ENCODE measurements at regions not wholly inside any gene's neighbourhood (a gene's known extent, or its start where the extent isn't known, plus 50 kb on each side); places are given as distances from the start of the nearest gene placed in this dataset.

GRCh38 chr4:45663003-45663402, 460.9 kb downstream of the GABRG1 start:
- H3K27me3 Mint-ChIP-seq (ENCODE audit: low read depth, unreplicated experiment) = no peaks in the 10 kb centered on the region
- no peak overlapping the region for H3K4me3 ChIP-seq (ENCODE audit: insufficient read depth, low read depth, low read length)
- no peak overlapping the region for H3K27ac ChIP-seq (ENCODE audit: low read depth, low read length)
- H3K36me3 Mint-ChIP-seq (ENCODE audit: low read depth, unreplicated experiment) = no peaks in the 10 kb centered on the region
- no peak overlapping the region for H3K4me2 ChIP-seq (ENCODE audit: low read length)
- no peaks in the 10 kb centered on the region for H3K4me1 Mint-ChIP-seq (ENCODE audit: low read depth, unreplicated experiment)
- FAIRE-seq (no peak), DNase-seq (ENCODE audit: low read depth) (peak; percentile 74)
- no peaks in the 10 kb centered on the region for H3K27me3 ChIP-seq (ENCODE audit: insufficient read depth, low read length)
- TF ChIP-seq CTCF (IDR thresholded peaks at IDR 0.05; ENCODE audit: insufficient read depth, low read depth, low read length) = no peak
- no peak for TF ChIP-seq EZH2 (IDR thresholded peaks at IDR 0.05; ENCODE audit: insufficient read depth, low read length)
- H3K4me3 Mint-ChIP-seq (ENCODE audit: unreplicated experiment) = no peak overlapping the region
- H3K27ac Mint-ChIP-seq (ENCODE audit: unreplicated experiment) = no peak overlapping the region
- H4K20me1 ChIP-seq (ENCODE audit: insufficient read depth, low read length) = no peaks in the 10 kb centered on the region
- H3K36me3 ChIP-seq (ENCODE audit: insufficient read depth, low read length) = no peaks in the 10 kb centered on the region
- H3K9ac ChIP-seq (ENCODE audit: low read length) = no peak overlapping the region
- no peaks in the 10 kb centered on the region for H3K4me1 ChIP-seq (ENCODE audit: insufficient read depth, low read length)
- no peak overlapping the region for H2AFZ ChIP-seq (ENCODE audit: low read depth, low read length)
- no peaks in the 10 kb centered on the region for H3K9me3 Mint-ChIP-seq (ENCODE audit: unreplicated experiment)
- H3K79me2 ChIP-seq (ENCODE audit: insufficient read depth, low read length) = no peaks in the 10 kb centered on the region
- no peaks in the 10 kb centered on the region for H3K9me3 ChIP-seq (ENCODE audit: insufficient read depth, low read depth, low read length)

GRCh38 chr4:45661893-45662292, 462.0 kb downstream of the GABRG1 start:
- Mint-ChIP-seq H3K27ac (ENCODE audit: unreplicated experiment) (no peak overlapping the region), H3K27me3 (ENCODE audit: low read depth, unreplicated experiment) (no peaks in the 10 kb centered on the region), H3K4me3 (ENCODE audit: unreplicated experiment) (no peak overlapping the region), H3K9me3 (ENCODE audit: unreplicated experiment) (no peaks in the 10 kb centered on the region), H3K36me3 (ENCODE audit: low read depth, unreplicated experiment) (no peaks in the 10 kb centered on the region), H3K4me1 (ENCODE audit: low read depth, unreplicated experiment) (no peaks in the 10 kb centered on the region)
- Histone ChIP-seq H3K27ac (ENCODE audit: low read depth, low read length) (no peak overlapping the region), H3K79me2 (ENCODE audit: insufficient read depth, low read length) (no peaks in the 10 kb centered on the region), H2AFZ (ENCODE audit: low read depth, low read length) (no peak overlapping the region), H3K9me3 (ENCODE audit: insufficient read depth, low read depth, low read length) (no peaks in the 10 kb centered on the region), H3K4me1 (ENCODE audit: insufficient read depth, low read length) (no peaks in the 10 kb centered on the region), H4K20me1 (ENCODE audit: insufficient read depth, low read length) (no peaks in the 10 kb centered on the region), H3K4me2 (ENCODE audit: low read length) (no peak overlapping the region), H3K9ac (ENCODE audit: low read length) (no peak overlapping the region), H3K36me3 (ENCODE audit: insufficient read depth, low read length) (no peaks in the 10 kb centered on the region), H3K4me3 (ENCODE audit: insufficient read depth, low read depth, low read length) (no peak overlapping the region), H3K27me3 (ENCODE audit: insufficient read depth, low read length) (no peaks in the 10 kb centered on the region)
- FAIRE-seq = no peak
- TF ChIP-seq CTCF (IDR thresholded peaks at IDR 0.05; ENCODE audit: insufficient read depth, low read depth, low read length) (no peak), EZH2 (IDR thresholded peaks at IDR 0.05; ENCODE audit: insufficient read depth, low read length) (no peak)
- no peak for DNase-seq (ENCODE audit: low read depth)

GRCh38 chr4:45650545-45650944, 473.3 kb downstream of the GABRG1 start:
- Mint-ChIP-seq H3K27ac (ENCODE audit: unreplicated experiment) (no peak overlapping the region), H3K36me3 (ENCODE audit: low read depth, unreplicated experiment) (no peaks in the 10 kb centered on the region), H3K9me3 (ENCODE audit: unreplicated experiment) (no peaks in the 10 kb centered on the region), H3K4me3 (ENCODE audit: unreplicated experiment) (no peak overlapping the region), H3K27me3 (ENCODE audit: low read depth, unreplicated experiment) (no peaks in the 10 kb centered on the region), H3K4me1 (ENCODE audit: low read depth, unreplicated experiment) (no peaks in the 10 kb centered on the region)
- no peaks in the 10 kb centered on the region for H3K9me3 ChIP-seq (ENCODE audit: insufficient read depth, low read depth, low read length)
- no peaks in the 10 kb centered on the region for H3K4me1 ChIP-seq (ENCODE audit: insufficient read depth, low read length)
- H3K79me2 ChIP-seq (ENCODE audit: insufficient read depth, low read length) = no peaks in the 10 kb centered on the region
- no peak overlapping the region for H3K27ac ChIP-seq (ENCODE audit: low read depth, low read length)
- no peak overlapping the region for H3K4me3 ChIP-seq (ENCODE audit: insufficient read depth, low read depth, low read length)
- H3K9ac ChIP-seq (ENCODE audit: low read length) = no peak overlapping the region
- no peak for TF ChIP-seq EZH2 (IDR thresholded peaks at IDR 0.05; ENCODE audit: insufficient read depth, low read length)
- TF ChIP-seq CTCF (IDR thresholded peaks at IDR 0.05; ENCODE audit: insufficient read depth, low read depth, low read length) = no peak
- H4K20me1 ChIP-seq (ENCODE audit: insufficient read depth, low read length) = no peaks in the 10 kb centered on the region
- no peak for FAIRE-seq
- H3K4me2 ChIP-seq (ENCODE audit: low read length) = no peak overlapping the region
- DNase-seq (ENCODE audit: low read depth) = no peak
- no peak overlapping the region for H2AFZ ChIP-seq (ENCODE audit: low read depth, low read length)
- no peaks in the 10 kb centered on the region for H3K36me3 ChIP-seq (ENCODE audit: insufficient read depth, low read length)
- no peaks in the 10 kb centered on the region for H3K27me3 ChIP-seq (ENCODE audit: insufficient read depth, low read length)

Measured in astrocyte (in vitro differentiated cells and primary cell).